Right forelimb (tissue), 1 donor: ENCODE measurements at regions not wholly inside any gene's neighbourhood (a gene's known extent, or its start where the extent isn't known, plus 50 kb on each side); places are given as distances from the start of the nearest gene placed in this dataset.

Source experiments
- DNase-seq: peaks from one replicate; pipeline ENCODE4 v3.0.0-alpha.2; 2018

- DNase-seq = no peak
Measured at GRCh38 chr6:21436625-21437024, 156.9 kb upstream of the SOX4 start.

GRCh38 chr6:21437581-21437980 lies 156.0 kb upstream of the SOX4 start:
- DNase-seq = no peak

GRCh38 chr6:21438237-21438985 lies 155.1 kb upstream of the SOX4 start:
- no peak for DNase-seq

- no peak for DNase-seq
Measured at GRCh38 chr6:21438986-21439352, 154.6 kb upstream of the SOX4 start.

GRCh38 chr6:21441386-21441785 lies 152.2 kb upstream of the SOX4 start:
- no peak for DNase-seq

GRCh38 chr6:21442874-21443273 lies 150.7 kb upstream of the SOX4 start:
- no peak for DNase-seq

- no peak for DNase-seq
Measured at GRCh38 chr6:21444711-21445260, 148.8 kb upstream of the SOX4 start.

GRCh38 chr6:21447987-21448386 lies 145.6 kb upstream of the SOX4 start:
- DNase-seq = no peak

- no peak for DNase-seq
Measured at GRCh38 chr6:21448485-21449109, 145.0 kb upstream of the SOX4 start.

GRCh38 chr6:21450149-21450548 lies 143.4 kb upstream of the SOX4 start:
- no peak for DNase-seq

- no peak for DNase-seq
Measured at GRCh38 chr6:21450628-21451027, 142.9 kb upstream of the SOX4 start.

- no peak for DNase-seq
Measured at GRCh38 chr6:21451546-21452013, 142.0 kb upstream of the SOX4 start.

GRCh38 chr6:21454262-21454661 lies 139.3 kb upstream of the SOX4 start:
- DNase-seq = no peak

GRCh38 chr6:21455071-21455470 lies 138.5 kb upstream of the SOX4 start:
- no peak for DNase-seq

- DNase-seq = no peak
Measured at GRCh38 chr6:21457647-21458046, 135.9 kb upstream of the SOX4 start.

- DNase-seq = no peak
Measured at GRCh38 chr6:21459641-21460040, 133.9 kb upstream of the SOX4 start.

- no peak for DNase-seq
Measured at GRCh38 chr6:21461844-21462518, 131.6 kb upstream of the SOX4 start.

GRCh38 chr6:21462519-21462852 lies 131.1 kb upstream of the SOX4 start:
- DNase-seq = no peak

- no peak for DNase-seq
Measured at GRCh38 chr6:21467091-21467490, 126.5 kb upstream of the SOX4 start.

GRCh38 chr6:21468461-21468860 lies 125.1 kb upstream of the SOX4 start:
- no peak for DNase-seq

- no peak for DNase-seq
Measured at GRCh38 chr6:21469213-21469612, 124.3 kb upstream of the SOX4 start.

GRCh38 chr6:21476112-21476511 lies 117.4 kb upstream of the SOX4 start:
- no peak for DNase-seq

GRCh38 chr6:21478411-21478810 lies 115.1 kb upstream of the SOX4 start:
- no peak for DNase-seq
